ENCODE measurements at regions not wholly inside any gene's neighbourhood (a gene's known extent, or its start where the extent isn't known, plus 50 kb on each side); places are given as distances from the start of the nearest gene placed in this dataset.
"Not testable (repeated sequence)": the region's sequence is repeated elsewhere in the genome, so short reads cannot be mapped to it uniquely, and the experiment has no call there.

DNA sequence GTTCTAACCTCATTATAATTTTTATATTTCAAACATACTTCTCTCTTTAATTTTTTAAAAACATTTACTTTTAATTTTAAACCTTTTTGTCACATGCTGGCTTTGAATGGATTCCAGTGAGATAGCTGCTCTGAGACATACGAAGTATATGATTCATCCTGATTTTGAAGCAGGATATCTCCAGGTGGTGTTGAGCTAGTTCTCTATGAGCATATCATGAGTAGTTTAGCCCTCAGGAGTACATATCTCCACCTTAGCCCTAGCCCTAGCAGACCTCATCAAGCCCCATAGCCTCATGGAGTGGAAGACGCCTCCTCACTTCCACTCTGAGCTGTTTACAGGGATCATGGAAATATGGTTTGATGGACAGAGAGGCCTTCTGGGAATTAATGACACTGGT is 183.2 kb upstream of the C21orf91 start (continued):
- TF ChIP-seq, protein P1, sequence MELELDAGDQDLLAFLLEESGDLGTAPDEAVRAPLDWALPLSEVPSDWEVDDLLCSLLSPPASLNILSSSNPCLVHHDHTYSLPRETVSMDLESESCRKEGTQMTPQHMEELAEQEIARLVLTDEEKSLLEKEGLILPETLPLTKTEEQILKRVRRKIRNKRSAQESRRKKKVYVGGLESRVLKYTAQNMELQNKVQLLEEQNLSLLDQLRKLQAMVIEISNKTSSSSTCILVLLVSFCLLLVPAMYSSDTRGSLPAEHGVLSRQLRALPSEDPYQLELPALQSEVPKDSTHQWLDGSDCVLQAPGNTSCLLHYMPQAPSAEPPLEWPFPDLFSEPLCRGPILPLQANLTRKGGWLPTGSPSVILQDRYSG (tag; conservative IDR thresholded peaks at IDR 0.05; ENCODE audit: low read depth) = no peak
- TF ChIP-seq SMARCE1 (IDR thresholded peaks at IDR 0.05) (no peak), MBD2 (IDR thresholded peaks at IDR 0.05; ENCODE audit: borderline replicate concordance, low read depth) (no peak), CEBPB (tag; IDR thresholded peaks at IDR 0.05) (no peak), RBM15 (IDR thresholded peaks at IDR 0.05; ENCODE audit: insufficient read depth, low read length) (no peak)

DNA sequence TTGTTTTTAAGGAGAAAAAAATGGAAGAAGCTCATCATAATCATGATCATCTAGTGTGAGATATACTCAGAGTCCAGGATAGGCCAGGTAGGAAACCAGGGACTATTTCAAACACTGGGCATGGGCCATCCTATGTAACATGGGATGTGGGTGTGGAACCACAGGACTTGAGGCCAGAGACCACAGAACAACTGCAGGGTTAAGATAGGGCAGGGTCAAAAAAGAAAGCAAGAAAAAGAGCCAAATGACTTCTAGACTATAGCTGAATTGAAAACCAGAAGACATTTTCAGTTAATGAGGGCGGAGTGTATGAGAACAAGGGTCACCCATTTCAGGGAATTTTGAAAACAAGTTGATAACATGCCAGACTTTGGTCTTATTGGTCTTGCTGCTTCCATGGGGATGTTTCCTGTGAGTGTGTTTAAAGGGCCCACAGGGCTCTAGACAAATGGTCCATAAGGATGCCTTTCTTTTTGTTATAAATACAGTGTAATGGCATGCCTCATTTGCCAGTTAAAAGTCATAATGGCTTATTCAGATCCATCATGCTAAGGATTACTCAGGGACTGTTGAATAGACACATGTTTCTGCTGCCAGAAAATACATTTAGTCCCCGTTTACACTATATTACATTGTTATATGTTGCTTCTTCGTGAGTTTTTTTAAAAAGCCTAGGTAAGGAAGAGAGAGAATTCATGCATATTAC is 182.0 kb upstream of the C21orf91 start:
- Histone ChIP-seq H3K9me3 (replicated peaks; ENCODE audit: control insufficient read depth, insufficient read depth, low read depth, low read length) (0 out of 2 replicates have a peak, but pooled peaks cover 2% of the 10 kb centered on the region), H3K4me1 (replicated peaks in 1 of 2; ENCODE audit: control insufficient read depth in 2 of 2, insufficient read depth in 2 of 2, low read length in 2 of 2) (no peaks in the 10 kb centered on the region), H3K36me3 (ENCODE audit: control insufficient read depth, insufficient read depth, low read length) (no peaks in the 10 kb centered on the region), H2AFZ (ENCODE audit: low read depth, low read length) (no peak overlapping the region), H4K20me1 (replicated peaks; ENCODE audit: control insufficient read depth, insufficient read depth, low read length) (no peaks in the 10 kb centered on the region), H3K9me1 (ENCODE audit: control insufficient read depth, insufficient read depth, low read length) (no peaks in the 10 kb centered on the region), H3K4me2 (ENCODE audit: insufficient read depth, low read length) (no peak overlapping the region), H3K27me3 (ENCODE audit: control insufficient read depth in 2 of 2, insufficient read depth in 2 of 2, low read length in 2 of 2) (no peaks in the 10 kb centered on the region), H3K27ac (ENCODE audit: extremely low read depth, low read depth, low read length) (no peak overlapping the region), H3K4me3 (no peak overlapping the region), H3K9ac (ENCODE audit: insufficient read depth in 1 of 2, low read depth in 2 of 2, low read length in 2 of 2) (no peak overlapping the region), H3K79me2 (ENCODE audit: control insufficient read depth, insufficient read depth, low read length) (no peaks in the 10 kb centered on the region)
- BruUV-seq (replicated peaks) = no TSS peak
- FAIRE-seq = no peak
- ChIA-PET CTCF (ENCODE audit: low intra/inter-chr PET ratio) (no interaction called here), POLR2A (no interaction called here)
- TF ChIP-seq, protein P2, sequence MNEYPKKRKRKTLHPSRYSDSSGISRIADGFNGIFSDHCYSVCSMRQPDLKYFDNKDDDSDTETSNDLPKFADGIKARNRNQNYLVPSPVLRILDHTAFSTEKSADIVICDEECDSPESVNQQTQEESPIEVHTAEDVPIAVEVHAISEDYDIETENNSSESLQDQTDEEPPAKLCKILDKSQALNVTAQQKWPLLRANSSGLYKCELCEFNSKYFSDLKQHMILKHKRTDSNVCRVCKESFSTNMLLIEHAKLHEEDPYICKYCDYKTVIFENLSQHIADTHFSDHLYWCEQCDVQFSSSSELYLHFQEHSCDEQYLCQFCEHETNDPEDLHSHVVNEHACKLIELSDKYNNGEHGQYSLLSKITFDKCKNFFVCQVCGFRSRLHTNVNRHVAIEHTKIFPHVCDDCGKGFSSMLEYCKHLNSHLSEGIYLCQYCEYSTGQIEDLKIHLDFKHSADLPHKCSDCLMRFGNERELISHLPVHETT (CRISPR knock-in tag; conservative IDR thresholded peaks at IDR 0.05 in 1 of 2, IDR thresholded peaks at IDR 0.05 in 1 of 2) = no peak
- TF ChIP-seq TCF3 (CRISPR knock-in tag; IDR thresholded peaks at IDR 0.05) = peak; percentile 60; the same call in 1 of the 2 replicates
- DNase-seq (ENCODE audit: extremely low read depth in 1 of 4, low spot score in 3 of 4) = peak in 1 of 4 experiments; percentile 4
- 3% methylated on average over 3 of the region's 3 CpGs for WGBS (ENCODE audit: insufficient coverage, low coverage, missing lambda C conversion rate)
- no peak for ATAC-seq
- intact Hi-C loops (cut with micrococcal nuclease) = no loop called here
- in situ Hi-C loops (cut with MboI) = no loop called here

DNA sequence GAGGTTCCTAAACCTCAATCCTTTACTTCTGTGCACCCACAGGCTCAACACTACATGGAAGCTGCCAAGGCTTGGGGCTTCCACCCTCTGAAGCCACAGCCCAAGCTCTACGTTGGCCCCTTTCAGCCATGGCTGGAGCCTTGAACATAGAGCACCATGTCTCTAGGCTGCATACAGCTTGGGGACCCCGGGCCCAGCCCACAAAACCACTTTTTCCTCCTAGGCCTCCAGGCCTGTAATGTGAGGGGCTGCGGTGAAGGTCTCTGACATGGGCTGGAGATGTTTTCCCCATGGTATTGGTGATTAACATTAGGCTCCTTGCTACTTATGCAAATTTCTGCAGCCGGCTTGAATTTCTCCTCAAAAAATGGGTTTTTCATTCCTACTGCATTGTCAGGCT is 179.4 kb upstream of the C21orf91 start:
- H3K79me2 ChIP-seq (ENCODE audit: control insufficient read depth, insufficient read depth, low read length); H3K9me1 ChIP-seq (ENCODE audit: control insufficient read depth, insufficient read depth, low read length); ATAC-seq; H4K20me1 ChIP-seq (replicated peaks; ENCODE audit: control insufficient read depth, insufficient read depth, low read length); BruUV-seq (replicated peaks); H3K9me3 ChIP-seq (replicated peaks; ENCODE audit: control insufficient read depth, insufficient read depth, low read depth, low read length); CTCF ChIA-PET (ENCODE audit: low intra/inter-chr PET ratio); H3K4me1 ChIP-seq (replicated peaks in 1 of 2; ENCODE audit: control insufficient read depth in 2 of 2, insufficient read depth in 2 of 2, low read length in 2 of 2); H3K27ac ChIP-seq (ENCODE audit: extremely low read depth, low read depth, low read length); H3K4me2 ChIP-seq (ENCODE audit: insufficient read depth, low read length); H3K9ac ChIP-seq (ENCODE audit: insufficient read depth in 1 of 2, low read depth in 2 of 2, low read length in 2 of 2); DNase-seq (ENCODE audit: extremely low read depth in 1 of 4, low spot score in 3 of 4); H3K4me3 ChIP-seq; H3K27me3 ChIP-seq (ENCODE audit: control insufficient read depth in 2 of 2, insufficient read depth in 2 of 2, low read length in 2 of 2); in situ Hi-C loops (cut with MboI); POLR2A ChIA-PET; FAIRE-seq; intact Hi-C loops (cut with micrococcal nuclease); H2AFZ ChIP-seq (ENCODE audit: low read depth, low read length); H3K36me3 ChIP-seq (ENCODE audit: control insufficient read depth, insufficient read depth, low read length): not testable (repeated sequence)
- WGBS (ENCODE audit: insufficient coverage, low coverage, missing lambda C conversion rate) = 0% methylated on average over 4 of the region's 4 CpGs
